CD4-positive, alpha-beta T cell treated with Interleukin-4 for 1 hour (primary cell): ENCODE measurements at regions not wholly inside any gene's neighbourhood (a gene's known extent, or its start where the extent isn't known, plus 50 kb on each side); places are given as distances from the start of the nearest gene placed in this dataset.

Experiments
- DNase-seq, 2 donors: peaks; one replicate each; pipeline ENCODE4 v3.0.0-alpha.2; 2020 to 2022

DNA sequence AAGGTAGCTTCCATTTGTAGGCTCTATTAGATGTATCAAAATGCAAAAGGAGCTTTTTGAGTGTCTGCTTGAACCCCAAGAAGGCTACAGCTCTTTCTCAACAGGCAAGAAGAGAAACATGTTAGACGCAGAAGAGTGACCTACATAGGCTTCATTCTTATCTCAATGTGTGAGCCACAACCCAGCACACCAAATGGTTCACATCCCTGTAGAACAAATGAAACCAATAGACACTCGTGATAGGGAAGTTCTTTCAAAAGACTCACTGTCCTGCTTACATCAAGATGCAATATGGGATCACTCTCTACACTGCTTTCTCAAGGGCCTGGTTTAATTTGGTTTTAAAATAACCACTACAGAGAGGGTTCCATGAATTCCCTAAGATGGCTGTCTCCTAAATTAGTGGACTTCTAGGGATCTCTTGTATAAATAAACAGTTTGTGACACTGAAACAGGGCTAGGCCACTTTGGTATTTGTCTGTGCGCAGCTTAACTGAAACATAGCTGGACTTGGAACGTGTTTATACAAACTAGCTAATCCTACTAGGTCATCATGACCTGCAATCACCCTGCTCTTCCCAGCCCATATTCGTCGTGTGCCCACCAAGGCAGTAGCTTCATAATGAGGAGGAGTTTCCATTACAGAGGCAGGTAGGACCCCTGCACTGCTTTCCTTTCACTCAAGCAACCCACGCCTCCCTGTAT, 225.4 kb upstream of the PREP start:
- DNase-seq: no peak

DNA sequence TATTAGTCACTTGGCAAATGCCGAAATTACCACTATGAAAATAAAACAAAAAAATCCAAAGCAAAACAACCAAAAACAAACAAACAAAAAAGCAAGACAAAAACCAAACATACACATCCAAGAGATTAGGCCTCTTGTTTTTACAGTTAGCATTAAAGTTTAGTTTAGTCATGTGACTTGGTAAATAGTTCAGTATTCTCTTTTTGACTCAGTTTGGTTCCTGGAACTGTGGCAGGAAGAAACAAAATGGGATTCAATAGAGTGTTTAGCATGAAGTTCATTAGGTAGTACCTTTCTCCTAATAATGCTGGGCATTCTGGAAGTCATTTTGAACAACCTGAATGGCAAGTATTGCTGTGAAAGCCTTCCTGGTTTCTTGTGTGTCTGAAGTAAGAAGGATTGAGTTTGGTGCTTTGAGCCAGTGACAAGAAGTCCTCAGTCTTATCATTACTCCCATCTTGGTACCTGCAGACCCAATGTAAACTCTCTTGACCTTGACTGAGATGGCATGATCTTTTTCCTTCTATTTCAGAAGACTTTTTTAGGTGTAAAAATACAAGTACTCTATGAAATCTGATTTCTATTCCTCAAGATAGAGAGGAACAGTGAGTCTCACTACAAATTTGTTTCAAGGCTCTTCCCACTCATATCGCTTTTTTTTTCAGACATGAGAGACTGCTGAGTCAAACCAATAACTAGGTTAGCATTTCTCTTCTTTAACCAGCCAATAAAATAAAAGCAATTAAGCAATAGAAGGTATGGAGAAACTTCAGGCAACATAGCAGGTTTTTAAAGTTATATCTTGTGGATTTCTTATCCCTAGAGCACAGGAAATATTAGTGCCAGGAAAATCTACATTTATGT, 223.6 kb upstream of the PREP start:
- DNase-seq: no peak

DNA sequence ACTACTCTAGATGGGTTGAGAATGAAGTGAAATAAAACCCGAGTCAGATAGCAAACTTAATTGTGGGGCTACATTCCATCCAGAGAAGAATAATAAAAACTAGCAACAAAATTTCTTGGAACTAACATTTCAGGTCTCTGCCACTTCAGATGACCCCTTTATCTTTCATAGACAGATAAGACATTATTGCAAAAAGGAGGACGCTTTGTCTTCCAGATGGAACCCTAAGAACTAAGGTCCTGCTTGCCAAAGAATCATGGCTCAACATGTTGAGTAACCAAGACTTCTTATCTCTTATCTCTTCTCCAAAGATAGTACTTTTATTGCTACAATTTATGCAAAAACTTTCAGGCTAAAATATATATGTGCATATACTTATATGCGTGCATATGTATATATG, 221.1 kb upstream of the PREP start:
- no peak for DNase-seq

DNA sequence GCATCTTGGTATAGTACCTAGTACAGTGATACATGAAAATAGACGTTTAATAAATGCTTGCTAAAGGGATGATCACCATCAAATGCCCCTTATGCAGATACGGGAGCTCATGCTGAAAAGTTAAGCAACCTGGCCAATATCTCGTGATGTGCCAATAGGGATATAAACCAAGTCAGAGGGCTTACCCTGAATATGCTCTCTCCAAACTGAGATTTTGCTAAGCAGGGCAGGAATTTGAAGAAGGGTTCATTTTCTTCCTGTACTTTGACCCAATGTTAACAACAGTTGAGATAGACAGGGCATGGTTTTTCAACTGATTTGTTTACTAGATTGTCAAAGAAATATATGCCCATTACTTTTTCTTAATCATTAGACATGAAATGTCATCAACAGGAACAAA, 219.3 kb upstream of the PREP start:
- no peak for DNase-seq

DNA sequence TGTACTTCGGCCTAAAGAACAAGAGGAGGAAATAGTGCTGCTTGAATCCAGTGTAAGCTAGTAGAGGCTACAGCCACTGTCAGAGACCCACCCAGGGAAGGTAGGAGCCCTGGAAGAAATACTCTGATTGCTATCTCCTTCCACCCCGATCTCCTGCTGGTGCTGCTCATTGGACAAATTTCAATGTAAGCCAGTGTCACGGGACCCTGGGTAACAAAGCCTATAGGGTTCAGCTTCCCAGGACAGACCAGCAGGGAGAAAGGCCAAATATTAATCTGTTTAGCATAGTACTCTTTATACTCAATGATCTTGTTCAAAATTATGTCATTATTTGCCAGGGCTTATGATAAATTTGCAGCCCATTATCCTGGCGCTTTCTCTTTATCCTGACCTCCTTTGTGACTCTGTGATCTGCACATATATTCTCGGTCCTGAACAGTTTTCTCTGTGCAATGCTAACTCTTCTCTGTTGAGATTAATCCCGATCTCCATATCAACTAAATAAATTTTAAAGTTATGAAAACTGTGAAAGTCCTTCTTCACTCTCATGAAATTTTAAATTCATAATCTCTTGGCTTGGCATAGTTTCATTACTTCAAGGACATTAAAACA, 218.8 kb upstream of the PREP start:
- no peak for DNase-seq

DNA sequence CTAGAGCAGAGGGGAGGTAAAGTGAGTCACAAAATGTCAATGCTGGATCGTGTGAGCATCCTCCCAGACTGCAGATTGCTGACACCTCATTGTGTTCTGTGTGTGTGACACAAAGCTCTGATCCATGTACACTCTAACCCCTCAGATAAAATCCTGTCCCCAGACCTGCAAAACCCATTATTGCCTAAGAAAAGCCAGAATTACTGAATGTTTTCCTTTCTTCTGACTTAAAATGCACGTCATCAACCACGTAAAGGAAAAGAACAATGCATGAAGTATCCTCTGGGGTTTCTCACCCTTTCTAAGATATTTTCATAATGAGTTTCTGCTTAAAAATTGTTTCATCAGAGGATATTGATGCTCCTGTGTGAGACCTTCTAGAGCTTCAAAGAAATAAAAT, 218.0 kb upstream of the PREP start:
- no peak for DNase-seq

DNA sequence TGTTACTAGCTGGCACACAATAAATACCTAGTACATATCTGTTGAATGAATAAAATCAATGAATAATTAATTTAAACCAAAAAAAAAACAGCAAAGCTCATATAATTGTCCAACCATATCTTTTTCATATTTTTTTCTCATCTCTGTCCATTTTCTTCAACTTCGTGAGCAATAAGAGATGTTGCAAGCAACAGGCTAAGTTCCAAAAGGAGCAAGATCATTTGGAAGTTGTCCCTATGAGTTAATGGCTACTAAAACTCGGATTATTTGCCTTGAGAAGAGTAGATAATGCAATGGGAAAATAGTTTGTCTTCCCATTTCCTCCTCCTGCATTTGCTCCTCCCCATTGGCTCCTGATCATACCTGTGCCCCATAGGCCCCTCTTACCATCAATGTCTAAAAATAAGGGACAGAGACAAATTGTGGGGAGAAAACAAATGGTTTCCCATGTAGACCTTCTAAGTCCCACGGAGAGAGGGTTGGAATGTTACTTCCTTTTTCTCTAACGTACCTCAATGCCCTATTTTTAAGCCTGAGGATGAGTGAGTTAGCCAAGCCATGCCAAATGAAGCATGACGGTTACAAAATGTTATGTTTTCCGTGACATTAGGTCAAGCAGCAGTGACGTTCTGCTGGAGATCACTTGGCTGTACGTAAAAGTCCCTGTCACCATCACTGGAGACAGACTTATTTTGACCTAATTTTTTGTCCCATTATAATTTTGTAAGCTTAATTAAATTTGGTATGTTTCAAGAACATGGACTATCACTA, 217.3 kb upstream of the PREP start:
- no peak for DNase-seq

DNA sequence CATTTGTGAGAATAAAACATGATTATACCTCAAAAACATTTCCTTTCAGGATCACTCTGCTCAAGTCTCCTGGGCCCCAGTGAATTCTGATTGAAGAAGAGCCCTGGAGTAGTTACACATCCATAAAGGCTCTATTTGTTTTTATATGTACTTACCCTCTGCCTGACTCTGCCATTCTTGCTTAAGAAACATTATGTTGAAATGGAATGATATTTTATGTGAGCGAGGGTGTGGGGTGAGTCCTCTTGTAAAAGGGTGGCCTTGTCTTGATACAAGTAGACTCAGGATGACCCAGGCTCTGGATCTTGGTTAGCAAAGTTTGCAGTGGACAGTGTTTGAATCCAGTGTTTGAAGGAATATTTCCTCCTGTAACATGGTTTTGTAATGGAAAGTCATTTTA, 215.4 kb upstream of the PREP start:
- DNase-seq: no peak

DNA sequence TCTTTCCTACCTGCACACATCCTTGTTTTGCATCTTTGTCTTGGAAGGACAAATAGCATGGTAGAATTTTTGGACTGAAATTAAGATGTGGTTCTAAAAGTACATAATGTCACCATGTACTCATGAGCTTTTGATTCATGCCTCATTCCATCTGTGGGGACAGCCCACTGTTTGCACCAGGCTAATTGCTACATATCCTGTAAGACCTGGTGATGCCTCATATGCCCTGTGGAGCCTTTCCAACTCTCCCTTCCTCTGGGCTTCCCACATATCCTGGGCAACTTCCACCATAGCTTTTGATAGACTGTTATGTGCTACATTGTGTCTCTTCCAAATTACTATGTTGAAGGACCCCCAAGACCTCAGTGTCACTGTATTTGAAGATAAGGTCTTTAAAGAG, 213.6 kb upstream of the PREP start:
- DNase-seq: no peak

DNA sequence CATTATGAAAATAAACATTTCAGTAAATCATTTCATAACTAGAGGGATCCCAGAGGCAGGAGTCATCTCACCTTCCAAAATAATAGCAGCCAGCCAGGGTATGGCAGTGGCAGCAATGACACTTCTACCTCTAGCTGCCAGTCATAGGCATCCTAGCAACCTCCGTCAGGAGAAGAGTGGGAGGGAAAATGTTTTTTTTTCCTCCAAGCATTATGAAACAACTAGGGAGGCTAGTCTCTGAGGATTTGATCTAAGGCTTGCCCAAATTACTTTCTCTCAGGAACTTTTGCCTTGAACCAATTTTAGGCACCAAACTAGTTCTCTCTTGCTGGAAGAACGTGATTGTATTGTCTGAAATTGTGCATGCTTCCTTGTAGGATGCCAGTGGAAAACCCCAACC, 208.7 kb upstream of the PREP start:
- no peak for DNase-seq

DNA sequence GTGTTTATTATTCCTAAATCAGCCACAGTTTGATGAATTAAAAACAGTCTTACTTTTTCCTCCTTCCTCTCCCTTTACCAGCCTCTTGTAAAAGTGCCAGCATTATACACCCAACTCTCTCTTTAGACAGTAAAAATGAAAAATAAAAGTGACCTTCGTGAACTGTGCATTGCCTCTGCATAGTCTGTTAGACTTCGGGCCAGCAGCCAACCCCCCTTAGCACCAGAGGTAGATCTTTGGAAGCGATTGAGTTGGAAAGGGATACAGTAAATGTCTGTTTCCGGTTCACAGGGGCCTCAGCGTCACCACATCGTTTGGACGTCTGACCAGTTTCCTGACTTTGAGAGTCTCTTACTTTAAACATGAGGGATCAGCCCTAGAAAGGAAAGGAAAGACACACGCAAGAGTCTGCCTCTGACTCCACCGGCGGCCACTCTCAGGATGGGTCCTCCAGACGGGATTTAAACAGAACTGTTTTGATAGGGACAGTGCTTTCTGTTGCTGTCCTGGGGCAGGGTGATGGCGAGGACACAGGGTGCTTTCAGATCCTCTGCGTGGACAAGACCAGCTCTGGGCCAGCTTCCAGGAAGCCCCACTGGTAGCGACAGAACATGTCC, 206.6 kb upstream of the PREP start:
- no peak for DNase-seq

DNA sequence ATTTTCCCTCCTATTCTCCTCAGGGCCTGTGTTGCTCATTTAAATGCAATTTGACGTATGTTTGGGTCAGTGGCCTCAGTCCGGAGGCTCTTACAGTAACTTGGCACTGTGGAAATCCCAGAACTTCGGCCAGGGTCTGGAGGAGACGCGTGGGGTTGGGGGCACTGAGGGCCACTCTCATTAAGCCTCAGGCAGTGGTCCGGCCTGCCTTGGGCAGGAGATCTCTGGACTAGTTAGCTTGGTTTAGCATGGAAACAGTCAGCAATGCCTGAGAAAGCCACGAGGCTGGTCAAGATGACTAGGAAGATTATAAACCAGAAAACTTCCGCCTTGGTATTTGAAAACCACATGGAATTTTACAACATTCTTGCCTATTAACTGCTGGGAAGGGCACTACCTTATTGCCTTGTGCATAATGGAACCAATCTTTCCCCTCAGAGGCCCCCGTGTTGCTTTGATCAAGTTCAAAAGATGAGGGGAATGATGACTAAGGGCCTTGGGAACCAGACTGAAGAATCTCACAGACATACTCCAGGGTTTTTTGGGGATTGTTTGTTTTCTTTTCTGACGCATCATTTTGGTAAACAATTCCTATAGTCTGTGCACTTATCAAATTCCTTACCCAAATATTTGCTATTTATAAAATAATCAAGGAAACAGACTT, 206.0 kb upstream of the PREP start:
- no peak for DNase-seq

DNA sequence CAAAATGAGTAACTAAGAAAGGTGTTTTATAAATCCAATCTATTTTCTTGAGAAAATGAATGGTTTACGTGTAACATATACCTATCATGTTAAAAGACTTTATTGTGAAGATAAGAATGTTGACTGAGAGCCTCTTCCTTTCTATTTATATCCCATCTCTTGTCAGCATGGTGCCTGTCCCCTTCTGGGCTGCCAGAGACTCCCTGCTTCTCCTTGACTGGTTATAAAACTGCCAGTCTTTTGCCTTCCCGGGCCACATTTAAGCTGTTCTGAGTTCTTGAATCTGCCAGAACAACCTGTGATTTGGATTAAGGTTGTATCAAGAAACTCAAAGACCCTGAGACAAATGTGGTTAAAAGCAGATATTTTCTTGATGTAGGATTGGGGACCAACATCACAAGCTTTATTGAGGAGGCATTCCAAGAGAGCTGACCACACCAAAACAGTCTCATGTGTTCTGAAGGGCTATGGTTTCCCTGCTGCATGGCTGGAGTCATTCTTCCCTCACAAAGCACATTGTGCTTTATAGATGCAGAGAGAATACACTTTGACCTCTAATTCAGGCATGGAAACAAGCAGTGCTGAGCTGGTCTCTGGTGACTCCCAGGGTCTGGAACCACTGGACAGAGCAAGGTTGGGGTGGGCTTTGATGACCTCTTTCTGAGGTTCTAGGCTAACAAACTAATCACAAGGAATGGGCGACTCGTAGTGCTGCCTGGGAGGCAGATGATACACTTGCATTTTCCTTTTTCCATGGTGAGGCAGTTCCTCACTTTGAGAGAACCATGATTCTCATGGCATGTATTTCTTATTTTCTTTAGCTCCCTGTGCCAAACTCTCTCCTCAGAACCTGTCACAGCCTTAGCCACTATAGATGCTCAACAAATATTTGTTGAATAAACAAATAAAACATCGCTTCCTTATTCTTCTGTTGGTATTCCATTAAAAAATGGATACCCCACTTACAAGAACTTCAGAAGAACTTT, 205.0 kb upstream of the PREP start:
- no peak for DNase-seq

DNA sequence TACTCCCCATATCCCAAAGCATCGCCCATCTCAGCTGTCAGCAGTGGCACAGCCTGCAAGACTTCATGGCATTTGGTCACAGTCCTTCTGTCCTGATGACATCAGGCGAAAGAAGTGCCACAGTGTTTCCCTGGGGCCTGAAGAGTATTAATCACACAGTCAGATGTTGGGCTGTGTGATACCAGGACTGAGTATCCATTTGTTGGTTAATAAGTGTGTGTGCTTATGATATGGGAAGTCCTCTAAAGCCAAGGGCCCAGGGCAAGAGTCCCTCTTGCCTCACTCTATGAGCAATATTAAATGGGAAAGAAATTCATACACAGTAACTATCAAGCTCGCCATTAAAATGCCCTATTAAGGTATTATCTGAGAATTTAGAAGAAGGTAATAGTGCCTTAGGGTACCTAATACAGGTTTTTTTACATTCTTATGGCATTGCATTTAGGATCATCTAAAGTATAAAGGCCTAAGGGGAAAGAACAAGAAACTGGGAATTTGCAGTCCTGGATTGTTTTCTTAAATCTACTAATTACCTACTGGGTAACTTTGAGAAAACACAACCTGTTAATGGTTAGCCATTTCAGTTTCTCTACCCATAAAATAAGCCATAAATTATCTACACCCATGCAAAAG, 204.1 kb upstream of the PREP start:
- no peak for DNase-seq

DNA sequence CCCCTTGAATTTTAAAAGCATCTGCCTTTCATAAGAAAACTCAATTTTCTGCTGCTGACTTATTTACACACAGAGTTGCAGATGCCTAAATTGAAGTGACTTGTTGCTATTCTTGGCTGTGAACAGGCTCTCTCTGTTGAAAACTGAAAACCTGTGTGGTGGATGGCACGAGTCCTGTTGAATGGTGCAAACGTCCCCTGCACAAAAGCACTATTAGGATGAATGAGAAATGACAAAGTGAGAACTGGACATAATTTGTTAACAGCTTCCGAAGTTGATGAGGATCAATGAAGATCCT, 201.7 kb upstream of the PREP start:
- DNase-seq: no peak

DNA sequence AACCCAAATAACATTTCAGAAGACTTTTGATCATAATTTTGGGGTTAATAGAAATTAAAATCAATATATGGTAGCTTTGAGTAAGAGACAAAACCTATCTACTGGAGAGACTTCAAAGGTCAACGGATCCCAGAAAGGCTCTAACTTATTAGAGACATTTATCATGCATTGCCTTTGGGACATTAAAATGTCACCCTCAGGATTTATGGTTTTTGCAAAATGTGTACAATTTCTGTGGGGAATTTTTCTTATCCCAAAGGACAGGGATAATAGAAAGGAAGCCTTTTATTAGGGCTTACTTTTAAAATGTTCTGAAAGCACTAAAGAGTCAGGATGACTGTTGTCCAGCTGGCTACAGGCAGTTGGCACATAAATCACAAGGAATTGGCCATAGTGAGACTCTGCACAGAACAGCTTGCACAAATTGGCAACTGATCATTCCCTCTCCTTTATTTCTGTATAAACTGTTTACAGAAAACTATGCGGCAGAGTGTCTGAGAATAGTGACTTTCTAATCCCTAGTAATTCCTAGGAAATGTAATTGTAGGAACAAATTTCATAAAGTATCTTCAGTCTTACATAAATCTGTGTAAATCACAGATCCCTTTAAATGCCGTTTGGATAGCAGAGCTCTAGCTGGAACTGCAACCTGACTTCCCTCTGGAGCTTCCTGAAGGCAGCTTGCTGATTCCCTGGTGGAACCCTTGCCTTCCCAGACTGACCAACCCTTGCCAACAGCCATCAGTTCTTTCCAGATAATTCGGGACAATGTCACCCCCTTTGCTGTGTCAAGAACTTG, 201.1 kb upstream of the PREP start:
- no peak for DNase-seq

DNA sequence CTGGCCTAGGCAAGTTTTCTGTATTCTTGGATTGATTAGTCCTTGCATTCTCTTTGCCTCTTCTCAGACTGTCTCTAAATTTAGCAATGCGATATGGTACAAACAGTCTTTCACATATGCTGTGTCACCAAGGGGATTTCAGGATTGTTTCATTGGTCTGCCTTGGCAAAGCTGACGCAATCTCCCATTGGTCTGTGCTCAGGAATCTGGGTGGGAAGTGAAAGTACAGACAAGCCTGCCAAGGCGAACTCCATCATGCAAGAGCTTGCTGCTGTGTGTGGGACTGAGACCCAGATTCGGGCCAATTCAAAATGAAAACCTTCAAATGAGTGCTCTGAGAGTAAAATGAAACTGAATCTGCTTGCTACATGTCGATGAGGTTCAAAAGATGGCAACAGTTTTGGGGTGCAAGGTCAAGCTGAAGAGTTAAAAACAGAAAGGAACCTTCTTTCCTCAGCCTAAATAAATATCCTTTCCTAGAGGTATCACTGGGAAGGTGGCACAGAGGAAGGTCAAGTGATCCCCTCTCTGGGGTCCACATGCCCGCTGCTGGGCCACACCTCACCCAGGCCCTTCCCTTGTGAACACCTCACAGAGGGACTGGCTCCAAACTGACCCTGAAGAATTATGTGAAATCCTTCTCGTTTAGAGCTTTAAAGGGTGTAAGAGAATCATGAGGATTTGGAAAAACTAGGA, 198.8 kb upstream of the PREP start:
- peak; percentile 27 to 72 for DNase-seq

DNA sequence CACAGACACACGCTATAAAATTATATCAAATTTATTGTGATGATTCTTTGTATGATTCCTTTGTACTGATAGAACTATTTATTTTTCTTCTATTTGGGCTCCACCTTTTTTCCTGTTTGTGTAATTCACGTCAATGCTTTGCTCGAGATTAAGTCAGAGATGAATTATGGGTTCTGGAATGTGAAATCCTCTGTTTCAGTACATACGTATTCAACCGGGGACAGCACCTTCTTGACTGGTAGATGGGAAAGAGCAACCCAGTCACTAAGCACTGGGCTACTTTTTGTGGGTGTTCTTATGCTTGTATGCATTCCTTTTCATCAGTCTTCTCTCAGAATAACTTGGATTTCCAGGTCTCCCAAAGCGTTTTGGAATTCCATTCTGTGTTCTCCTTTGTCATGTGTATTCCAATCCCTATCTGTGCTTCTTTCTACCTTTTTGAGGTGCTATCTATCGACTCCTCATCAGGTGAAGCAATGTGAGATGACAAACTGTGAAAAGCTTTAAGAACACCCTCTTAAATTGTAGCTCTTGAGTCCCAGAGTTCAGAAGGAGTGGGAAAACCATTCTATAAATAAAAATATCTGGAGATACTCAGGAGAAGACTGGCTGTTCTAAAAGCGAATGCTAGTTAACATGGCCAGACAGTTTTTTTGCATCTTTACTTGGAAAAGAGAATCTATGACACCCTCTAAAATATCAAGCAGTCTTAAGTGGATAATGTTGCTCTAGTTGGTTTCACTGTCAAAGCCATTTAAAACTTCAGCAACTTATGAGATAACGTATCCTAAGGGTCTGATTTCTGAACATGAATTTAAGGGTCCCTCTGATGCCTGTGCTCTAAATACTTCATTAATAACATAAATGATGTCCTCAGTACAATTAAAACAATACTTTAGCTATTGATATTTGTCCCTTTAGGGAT, 197.7 kb upstream of the PREP start:
- no peak for DNase-seq
